Transverse colon (tissue), 4 donors: ENCODE measurements at regions not wholly inside any gene's neighbourhood (a gene's known extent, or its start where the extent isn't known, plus 50 kb on each side); places are given as distances from the start of the nearest gene placed in this dataset.
"Not testable (repeated sequence)": the region's sequence is repeated elsewhere in the genome, so short reads cannot be mapped to it uniquely, and the experiment has no call there.

Source experiments
- DNase-seq: peaks from one replicate; pipeline ENCODE4 v3.0.0-alpha.2; 2019
- H3K27ac ChIP-seq, 4 donors: fragments of 200-600 bp; sonication (generic); 2 replicates each; pipeline ENCODE4 v1.5.1; 2016 to 2018; ENCODE audit warnings: inconsistent platforms in 4 of 4
- H3K27me3 ChIP-seq: fragments of 200-600 bp; sonication (generic); 2 replicates; pipeline ENCODE4 v1.5.1; 2017; ENCODE audit warnings: inconsistent platforms
- H3K36me3 ChIP-seq, 4 donors: fragments of 200-600 bp; sonication (generic); 2 replicates each; pipeline ENCODE4 v1.5.1; 2017 to 2019; ENCODE audit warnings: inconsistent platforms in 4 of 4
- H3K4me1 ChIP-seq, 4 donors: fragments of 200-600 bp; sonication (generic); 2 replicates each; pipeline ENCODE4 v1.5.1; 2017 to 2020; ENCODE audit warnings: inconsistent platforms in 4 of 4
- H3K4me3 ChIP-seq, 4 donors: fragments of 200-600 bp; sonication (generic); 1 replicate in 1 of 4; 2 replicates in 3 of 4; pipeline versions ENCODE4 v1.5.1 to v1.6.1; 2017 to 2019; ENCODE audit warnings: inconsistent platforms in 4 of 4
- H3K9me3 ChIP-seq, 2 donors: fragments of 200-600 bp; sonication (generic); 2 replicates each; pipeline ENCODE4 v1.5.1; 2017 to 2019; ENCODE audit warnings: inconsistent platforms in 2 of 2
- EP300 ChIP-seq: sonication (generic); formaldehyde crosslinking; IDR thresholded peaks from one replicate; pipeline ENCODE4 v1.6.1; 2017; ENCODE audit warnings: antibody characterized with exemption, low read depth
- POLR2A ChIP-seq: fragments of 450-650 bp; IDR thresholded peaks from one replicate; pipeline ENCODE4 v1.6.1; 2016; ENCODE audit warnings: antibody characterized with exemption, mild to moderate bottlenecking, moderate library complexity
- POLR2AphosphoS5 ChIP-seq, 3 donors: sonication (generic); formaldehyde crosslinking; IDR thresholded peaks; one replicate each; pipeline ENCODE4 v1.6.1; 2016; ENCODE audit warnings: antibody characterized with exemption in 3 of 3
- WGBS, 2 donors: methylation state at CpG; one replicate each; pipeline ENCODE4 v1.1.5; 2018; ENCODE audit warnings: low coverage in 1 of 2; 5-methylcytosine and 5-hydroxymethylcytosine counted together
- in situ Hi-C, 4 donors: fragments of 200-750 bp; cut with MboI; loops; one replicate each; pipeline versions ENCODE4 v1.15.0 to v1.15.1; 2017; ENCODE audit warnings: low sequenced_read_pairs in 3 of 4, low pct_ligation_motif_present in 1 of 4, low pct_unique_long_range_greater_than_20kb in 1 of 4
- intact Hi-C: fragments of 100-400 bp; cut with DNase I; formaldehyde crosslinking; loops from one replicate; pipeline ENCODE4 v1.15.1; 2023; ENCODE audit warnings: low total_unique reads
- TF ChIP-seq, protein P1 (sequence below), 5 experiments: fragments of 200-600 bp in 3 of 5; fragments of 450-650 bp in 2 of 5; sonication (generic) in 3 of 5; IDR thresholded peaks; 1 replicate in 2 of 5; 2 replicates in 3 of 5; pipeline ENCODE4 v1.5.1; 2016 to 2017; ENCODE audit warnings: antibody characterized with exemption in 5 of 5, inconsistent platforms in 3 of 5, mild to moderate bottlenecking in 2 of 5, moderate library complexity in 1 of 5

DNA sequence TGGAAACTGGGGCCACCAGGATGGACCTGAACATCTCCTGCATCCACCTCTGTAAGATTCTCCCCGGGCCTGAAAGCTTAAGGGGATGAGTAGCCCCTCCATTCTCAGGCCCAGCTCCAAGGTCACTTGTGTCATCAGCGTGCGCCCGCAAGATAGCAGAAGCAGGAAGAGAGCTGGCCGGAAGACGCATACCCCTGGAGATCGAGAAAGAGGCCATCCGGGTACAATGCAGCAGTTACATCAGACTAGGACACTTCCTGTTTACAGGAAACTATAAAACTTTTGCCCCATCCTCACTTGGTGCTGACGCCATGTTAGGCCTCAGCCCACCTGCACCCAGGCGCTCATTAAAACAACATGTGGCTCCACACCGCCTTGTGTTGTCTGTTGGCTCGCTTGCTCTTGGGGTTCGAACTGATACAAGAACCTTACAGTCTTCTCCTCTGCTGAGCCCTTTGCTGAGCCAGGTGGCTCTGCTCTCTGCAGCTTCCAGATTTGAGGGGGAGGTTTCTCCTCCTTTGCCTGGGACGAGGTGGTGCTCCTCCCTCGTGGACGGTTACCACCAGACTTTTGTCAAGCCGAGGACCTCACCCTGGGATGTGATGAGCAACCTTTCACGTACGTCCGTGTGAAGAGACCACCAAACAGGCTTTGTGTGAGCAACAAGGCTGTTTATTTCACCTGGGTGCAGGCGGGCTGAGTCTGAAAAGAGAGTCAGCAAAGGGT, 277.5 kb upstream of the C1orf174 start:
- no peaks in the 10 kb centered on the region for H3K36me3 ChIP-seq
- intact Hi-C loops: no loop called here

DNA sequence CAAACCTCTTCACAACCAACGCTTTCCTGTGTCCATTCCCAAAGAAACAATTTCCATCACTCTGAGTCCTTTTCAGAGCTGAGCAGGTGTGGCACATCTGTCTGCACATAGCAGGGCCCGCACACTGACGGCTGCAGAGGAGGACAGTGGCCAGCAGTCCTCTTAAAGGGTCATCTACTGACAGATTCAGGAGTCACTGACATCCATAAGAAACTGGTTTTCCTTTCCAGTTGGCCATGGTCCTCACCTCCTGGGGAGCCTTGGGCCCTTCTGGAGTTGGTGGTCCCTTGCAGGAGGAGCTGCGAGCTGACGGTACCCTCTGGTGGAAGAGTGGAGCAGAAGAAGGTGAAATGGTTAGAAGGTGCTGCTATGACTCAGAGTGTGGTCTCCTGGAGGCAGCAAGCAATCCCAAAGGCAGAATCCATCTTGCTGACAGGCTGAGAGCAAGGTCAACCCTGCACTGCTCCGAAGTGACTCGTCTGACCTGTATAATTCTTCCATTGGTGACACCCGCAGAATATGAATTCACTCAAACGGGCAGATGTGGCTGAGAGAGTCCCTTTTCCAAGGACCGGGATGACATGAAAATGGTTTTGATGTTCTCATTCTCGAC, 278.5 kb upstream of the C1orf174 start:
- in situ Hi-C loops: no loop called here
- WGBS, 2 donors: 76 to 93% methylated on average over 3 to 11 of the region's 11 CpGs
- TF ChIP-seq, protein P1, sequence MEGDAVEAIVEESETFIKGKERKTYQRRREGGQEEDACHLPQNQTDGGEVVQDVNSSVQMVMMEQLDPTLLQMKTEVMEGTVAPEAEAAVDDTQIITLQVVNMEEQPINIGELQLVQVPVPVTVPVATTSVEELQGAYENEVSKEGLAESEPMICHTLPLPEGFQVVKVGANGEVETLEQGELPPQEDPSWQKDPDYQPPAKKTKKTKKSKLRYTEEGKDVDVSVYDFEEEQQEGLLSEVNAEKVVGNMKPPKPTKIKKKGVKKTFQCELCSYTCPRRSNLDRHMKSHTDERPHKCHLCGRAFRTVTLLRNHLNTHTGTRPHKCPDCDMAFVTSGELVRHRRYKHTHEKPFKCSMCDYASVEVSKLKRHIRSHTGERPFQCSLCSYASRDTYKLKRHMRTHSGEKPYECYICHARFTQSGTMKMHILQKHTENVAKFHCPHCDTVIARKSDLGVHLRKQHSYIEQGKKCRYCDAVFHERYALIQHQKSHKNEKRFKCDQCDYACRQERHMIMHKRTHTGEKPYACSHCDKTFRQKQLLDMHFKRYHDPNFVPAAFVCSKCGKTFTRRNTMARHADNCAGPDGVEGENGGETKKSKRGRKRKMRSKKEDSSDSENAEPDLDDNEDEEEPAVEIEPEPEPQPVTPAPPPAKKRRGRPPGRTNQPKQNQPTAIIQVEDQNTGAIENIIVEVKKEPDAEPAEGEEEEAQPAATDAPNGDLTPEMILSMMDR (IDR thresholded peaks at IDR 0.05): no peak
- TF ChIP-seq POLR2A: no peak
- TF ChIP-seq EP300: no peak
- TF ChIP-seq POLR2AphosphoS5 (IDR thresholded peaks at IDR 0.05): no peak
- intact Hi-C loops: no loop called here
- Histone ChIP-seq H3K4me1 (no peaks in the 10 kb centered on the region), H3K27me3 (no peaks in the 10 kb centered on the region), H3K9me3 (no peaks in the 10 kb centered on the region), H3K27ac (no peak overlapping the region), H3K36me3 (no peaks in the 10 kb centered on the region), H3K4me3 (no peak overlapping the region)
- DNase-seq: no peak

More for the DNA sequence above, 277.5 kb upstream of the C1orf174 start:
- no peaks in the 10 kb centered on the region for H3K27me3 ChIP-seq
- no peak overlapping the region for H3K4me3 ChIP-seq
- H3K27ac ChIP-seq: no peak overlapping the region
- no peaks in the 10 kb centered on the region for H3K4me1 ChIP-seq
- 71% methylated on average over 21 of the region's 21 CpGs; no CpG with 5 or more reads in 1 of the 2 donors for WGBS, 2 donors
- in situ Hi-C loops: no loop called here
- H3K9me3 ChIP-seq: no peaks in the 10 kb centered on the region
- DNase-seq: no peak
- TF ChIP-seq POLR2A (no peak), EP300 (no peak), POLR2AphosphoS5 (IDR thresholded peaks at IDR 0.05) (no peak)
- TF ChIP-seq, protein P1 (IDR thresholded peaks at IDR 0.05): no peak

DNA sequence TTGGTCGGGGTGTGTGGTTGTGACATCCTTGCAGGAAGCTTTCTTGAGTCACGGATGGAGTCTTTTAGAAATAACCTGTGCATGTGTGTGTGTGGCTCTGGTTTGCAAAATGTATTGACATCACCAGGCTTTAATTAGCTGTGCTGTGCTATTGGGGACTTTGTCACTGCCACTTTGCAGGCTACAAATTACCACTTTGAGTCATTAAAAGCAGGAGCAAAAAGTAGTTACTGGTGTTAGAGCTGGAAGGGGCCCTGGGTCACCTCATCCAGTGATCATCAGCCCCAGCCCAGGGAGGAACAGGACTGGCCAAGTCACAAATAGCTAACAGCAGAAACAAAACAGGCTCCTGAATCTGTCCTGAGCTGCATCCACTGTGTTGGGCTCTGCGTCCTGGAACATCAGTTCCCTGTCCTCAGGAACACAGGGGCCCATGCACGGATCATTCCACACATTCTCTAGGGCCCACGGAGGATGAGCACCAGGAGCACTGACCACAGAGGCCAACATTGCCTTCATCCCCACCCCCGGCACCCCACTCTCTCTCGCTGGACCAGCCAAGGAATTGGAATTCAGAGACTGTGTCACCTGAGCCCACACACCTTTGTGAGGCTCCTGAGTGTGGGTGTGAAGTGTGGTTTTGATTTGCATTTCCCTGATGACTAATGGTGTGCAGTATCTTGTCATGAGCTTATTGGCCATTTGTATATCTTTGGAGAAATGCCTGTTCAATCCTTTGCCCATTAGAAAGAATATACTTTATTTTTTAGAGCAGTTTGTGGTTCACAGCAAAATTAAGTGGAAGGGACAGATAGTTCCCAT, 280.1 kb upstream of the C1orf174 start:
- Histone ChIP-seq H3K4me3 (no peak overlapping the region), H3K36me3 (no peaks in the 10 kb centered on the region), H3K9me3 (no peaks in the 10 kb centered on the region), H3K27me3 (no peaks in the 10 kb centered on the region), H3K27ac (no peak overlapping the region), H3K4me1 (no peaks in the 10 kb centered on the region)
- intact Hi-C loops (no loop called here), in situ Hi-C loops (no loop called here)
- WGBS, 2 donors: 82% methylated on average over 7 of the region's 7 CpGs; no CpG with 5 or more reads in 1 of the 2 donors
- no peak for DNase-seq
- TF ChIP-seq, protein P1 (IDR thresholded peaks at IDR 0.05): no peak
- TF ChIP-seq POLR2A (no peak), POLR2AphosphoS5 (IDR thresholded peaks at IDR 0.05) (no peak), EP300 (no peak)

DNA sequence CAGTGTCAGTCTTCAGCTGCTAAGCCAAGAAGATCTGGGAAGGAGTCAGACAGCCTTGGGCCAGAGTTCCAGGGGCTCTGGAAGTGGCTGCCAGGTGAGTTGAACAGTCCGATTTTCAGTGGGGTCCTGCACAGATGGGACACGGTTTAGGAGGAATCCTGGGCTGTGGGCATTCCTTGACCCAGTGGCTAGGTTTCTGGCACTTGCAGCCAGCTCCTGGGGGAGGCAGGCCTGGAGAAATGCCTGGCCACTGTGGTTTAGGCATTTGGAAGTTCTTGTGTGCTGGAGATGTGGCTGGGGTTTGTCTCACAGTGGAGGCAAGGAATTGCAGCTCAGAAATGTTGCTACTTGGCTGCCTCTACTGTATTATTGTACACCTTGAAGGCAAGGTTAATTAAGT, 286.4 kb upstream of the C1orf174 start:
- DNase-seq, in situ Hi-C loops, H3K27me3 ChIP-seq, H3K9me3 ChIP-seq, intact Hi-C loops, H3K36me3 ChIP-seq, H3K4me3 ChIP-seq, H3K4me1 ChIP-seq, H3K27ac ChIP-seq: not testable (repeated sequence)
- WGBS, 2 donors: 89% methylated on average over 2 of the region's 2 CpGs; no CpG with 5 or more reads in 1 of the 2 donors
